ENCODE measurements at regions not wholly inside any gene's neighbourhood (a gene's known extent, or its start where the extent isn't known, plus 50 kb on each side); places are given as distances from the start of the nearest gene placed in this dataset.

DNA sequence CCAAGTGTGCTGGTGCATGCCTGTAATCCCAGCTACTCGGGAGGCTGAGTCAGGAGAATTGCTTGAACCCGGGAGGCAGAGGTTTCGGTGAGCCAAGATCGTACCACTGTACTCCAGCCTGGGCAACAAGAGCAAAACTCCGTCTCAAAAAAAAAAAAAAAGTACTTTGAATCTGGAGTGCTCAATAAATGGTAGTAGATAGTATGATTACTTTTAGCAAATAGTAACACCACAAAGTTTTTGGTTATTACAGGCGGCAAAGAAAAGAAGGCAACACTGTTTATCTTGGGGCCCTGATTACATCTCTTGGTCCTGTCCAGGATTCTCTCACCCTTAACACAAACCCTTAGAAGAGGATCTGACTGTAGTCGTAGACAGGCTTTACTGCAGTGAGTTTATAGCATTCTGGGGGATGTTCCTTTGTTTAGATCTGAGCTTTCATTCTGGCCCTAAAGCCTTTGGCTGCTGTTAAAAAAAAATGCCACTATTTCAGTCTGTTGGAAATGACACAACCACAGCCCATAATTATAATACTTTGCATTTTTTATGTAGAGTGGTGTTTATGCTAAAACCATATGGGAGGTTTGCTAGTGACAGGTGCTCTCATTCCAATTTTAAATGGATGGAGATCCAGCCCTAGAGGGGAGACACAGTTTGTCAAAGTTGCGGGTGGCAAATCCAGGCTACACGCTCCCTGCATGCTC lies 79.7 kb upstream of the SLC2A1 start:
- no peak overlapping the region for H3K4me3 ChIP-seq (ENCODE audit: low read depth, low read length)
- TF ChIP-seq, protein P1, sequence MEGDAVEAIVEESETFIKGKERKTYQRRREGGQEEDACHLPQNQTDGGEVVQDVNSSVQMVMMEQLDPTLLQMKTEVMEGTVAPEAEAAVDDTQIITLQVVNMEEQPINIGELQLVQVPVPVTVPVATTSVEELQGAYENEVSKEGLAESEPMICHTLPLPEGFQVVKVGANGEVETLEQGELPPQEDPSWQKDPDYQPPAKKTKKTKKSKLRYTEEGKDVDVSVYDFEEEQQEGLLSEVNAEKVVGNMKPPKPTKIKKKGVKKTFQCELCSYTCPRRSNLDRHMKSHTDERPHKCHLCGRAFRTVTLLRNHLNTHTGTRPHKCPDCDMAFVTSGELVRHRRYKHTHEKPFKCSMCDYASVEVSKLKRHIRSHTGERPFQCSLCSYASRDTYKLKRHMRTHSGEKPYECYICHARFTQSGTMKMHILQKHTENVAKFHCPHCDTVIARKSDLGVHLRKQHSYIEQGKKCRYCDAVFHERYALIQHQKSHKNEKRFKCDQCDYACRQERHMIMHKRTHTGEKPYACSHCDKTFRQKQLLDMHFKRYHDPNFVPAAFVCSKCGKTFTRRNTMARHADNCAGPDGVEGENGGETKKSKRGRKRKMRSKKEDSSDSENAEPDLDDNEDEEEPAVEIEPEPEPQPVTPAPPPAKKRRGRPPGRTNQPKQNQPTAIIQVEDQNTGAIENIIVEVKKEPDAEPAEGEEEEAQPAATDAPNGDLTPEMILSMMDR (IDR thresholded peaks at IDR 0.05; ENCODE audit: low read depth, low read length, missing control alignments), result no peak
- in situ Hi-C loops (cut with HindIII; ENCODE audit: low sequenced_read_pairs), result no loop called here
- DNase-seq (ENCODE audit: low read depth), result no peak

DNA sequence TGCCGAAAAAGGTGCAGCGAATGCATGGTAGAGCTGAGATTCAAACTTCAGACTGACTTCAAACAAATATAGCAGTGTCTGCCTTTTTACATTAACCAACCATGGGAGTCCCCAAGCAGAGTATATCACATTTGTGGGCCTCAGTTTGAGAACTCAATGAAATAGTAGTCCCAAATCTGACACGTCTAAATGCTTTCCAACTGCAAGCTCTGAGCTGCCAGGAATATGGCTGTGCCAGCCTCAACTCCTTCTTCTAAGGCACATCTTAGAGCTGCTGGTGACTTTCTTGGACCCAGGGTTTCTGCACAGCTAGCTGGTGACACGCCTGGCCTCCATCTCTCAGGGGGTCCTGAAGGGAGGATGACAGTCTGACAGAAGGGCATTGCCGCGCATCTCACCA lies 78.8 kb upstream of the SLC2A1 start:
- TF ChIP-seq, protein P1 (IDR thresholded peaks at IDR 0.05; ENCODE audit: low read depth, low read length, missing control alignments), result no peak
- H3K4me3 ChIP-seq (ENCODE audit: low read depth, low read length), result no peak overlapping the region
- no peak for DNase-seq (ENCODE audit: low read depth)
- in situ Hi-C loops (cut with HindIII; ENCODE audit: low sequenced_read_pairs), result no loop called here

DNA sequence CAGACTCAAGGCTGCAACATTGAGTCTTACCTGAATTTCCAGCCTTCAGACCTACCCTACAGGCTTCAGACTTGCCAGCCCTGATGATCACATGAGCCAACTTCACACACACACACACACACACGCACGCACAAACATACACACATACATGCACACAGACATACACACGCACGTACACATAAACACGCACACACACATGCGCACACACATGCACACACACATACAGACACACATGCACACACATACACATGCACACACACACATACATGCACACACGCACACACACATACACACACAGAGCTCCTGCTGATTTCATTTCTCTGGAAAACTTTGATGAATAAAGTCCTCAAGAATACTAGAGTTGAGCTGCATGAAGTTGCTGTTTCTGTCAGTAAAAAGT lies 78.3 kb upstream of the SLC2A1 start:
- H3K4me3 ChIP-seq (ENCODE audit: low read depth, low read length), result no peak overlapping the region
- TF ChIP-seq, protein P1 (IDR thresholded peaks at IDR 0.05; ENCODE audit: low read depth, low read length, missing control alignments), result no peak
- DNase-seq (ENCODE audit: low read depth), result no peak
- in situ Hi-C loops (cut with HindIII; ENCODE audit: low sequenced_read_pairs), result no loop called here

DNA sequence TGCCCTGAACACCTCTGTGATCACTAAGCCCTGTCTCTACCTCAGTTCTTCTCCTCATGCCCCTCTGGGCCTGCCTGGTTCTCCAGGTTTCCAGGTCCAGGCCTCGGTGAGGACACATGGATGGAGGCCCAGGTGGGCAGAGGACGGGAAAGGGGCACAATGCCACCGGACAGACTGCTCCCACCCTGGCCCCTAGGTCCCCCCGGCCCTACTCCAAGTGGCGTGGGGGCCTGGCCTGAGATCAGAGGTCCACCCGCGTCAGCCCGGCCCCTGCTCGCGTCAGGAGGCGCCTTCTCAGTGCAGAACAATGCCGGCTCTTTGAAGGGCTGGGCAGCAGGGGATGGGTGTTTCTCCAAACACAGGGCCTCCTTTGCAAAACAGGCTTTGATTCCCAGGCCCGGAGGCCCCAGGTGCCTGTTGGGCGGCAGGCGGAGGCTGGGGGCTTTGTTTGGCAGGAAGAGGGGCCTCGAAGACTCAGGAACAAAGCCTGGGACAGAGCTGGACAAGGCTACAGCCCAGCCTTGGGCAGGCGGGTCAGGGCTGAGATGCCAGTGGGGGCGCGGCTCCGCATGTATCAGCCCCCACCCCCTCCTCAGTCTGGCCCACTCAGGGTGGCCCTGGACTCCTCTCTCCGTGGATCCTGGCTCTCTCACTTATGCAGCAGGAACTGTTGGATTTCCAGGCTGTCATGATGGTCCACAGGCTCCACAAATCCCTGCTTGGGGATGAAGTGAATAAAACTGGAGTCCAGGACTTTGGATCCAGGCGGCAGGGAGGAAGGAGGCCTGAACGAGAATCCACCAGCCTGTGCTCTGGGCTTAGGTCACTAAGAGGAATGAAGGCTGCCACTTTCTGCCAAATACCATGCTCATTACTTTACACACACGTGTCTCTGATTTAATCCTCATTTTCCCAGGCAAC lies 77.4 kb upstream of the SLC2A1 start:
- TF ChIP-seq, protein P1 (IDR thresholded peaks at IDR 0.05; ENCODE audit: low read depth, low read length, missing control alignments), result no peak
- in situ Hi-C loops (cut with HindIII; ENCODE audit: low sequenced_read_pairs), result no loop called here
- no peak for DNase-seq (ENCODE audit: low read depth)
- no peak overlapping the region for H3K4me3 ChIP-seq (ENCODE audit: low read depth, low read length)

DNA sequence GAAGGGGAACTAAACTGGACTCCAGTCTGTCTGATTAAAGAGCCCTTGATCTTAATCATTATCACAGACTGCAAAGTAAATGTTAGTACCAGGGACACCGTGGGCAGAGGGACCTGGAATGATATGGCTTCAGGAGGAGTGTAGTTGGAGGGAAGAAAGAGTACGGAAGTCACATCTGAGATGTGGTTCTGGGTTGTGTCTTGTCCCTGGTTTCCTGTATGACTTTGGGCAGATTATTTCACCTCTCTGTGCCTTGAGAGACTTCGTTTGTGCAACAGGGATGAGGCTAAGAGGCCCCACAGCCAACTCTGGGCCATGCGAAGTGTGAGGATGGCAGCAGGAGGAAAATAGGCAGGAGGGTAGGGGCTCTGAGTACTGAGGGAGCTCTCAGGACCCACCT lies 76.1 kb upstream of the SLC2A1 start:
- no peak overlapping the region for H3K4me3 ChIP-seq (ENCODE audit: low read depth, low read length)
- TF ChIP-seq, protein P1 (IDR thresholded peaks at IDR 0.05; ENCODE audit: low read depth, low read length, missing control alignments), result no peak
- in situ Hi-C loops (cut with HindIII; ENCODE audit: low sequenced_read_pairs), result no loop called here
- DNase-seq (ENCODE audit: low read depth), result no peak

DNA sequence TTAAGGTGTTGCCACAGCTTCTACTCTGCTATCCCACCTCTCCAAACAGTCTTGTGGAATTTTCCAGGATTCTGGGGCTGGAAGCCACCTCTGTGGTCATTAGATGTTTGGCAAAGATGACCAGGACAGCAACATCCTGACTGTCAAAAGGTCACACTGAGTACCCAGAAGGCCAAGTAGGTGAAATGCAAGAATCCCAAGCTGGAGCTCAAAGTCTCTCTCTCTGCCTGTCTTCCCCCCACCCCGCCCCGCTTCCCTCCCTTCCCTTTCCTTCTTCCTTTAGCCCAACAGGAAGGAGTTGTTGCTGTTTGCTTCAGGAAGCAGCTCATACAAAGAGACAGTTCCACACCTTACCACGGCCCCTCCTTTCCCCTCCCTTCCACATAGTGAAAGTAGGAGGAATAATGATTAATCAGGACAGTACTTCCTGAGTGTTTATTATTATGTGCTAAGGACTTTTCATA lies 75.6 kb upstream of the SLC2A1 start:
- in situ Hi-C loops (cut with HindIII; ENCODE audit: low sequenced_read_pairs), result no loop called here
- no peak overlapping the region for H3K4me3 ChIP-seq (ENCODE audit: low read depth, low read length)
- TF ChIP-seq, protein P1 (IDR thresholded peaks at IDR 0.05; ENCODE audit: low read depth, low read length, missing control alignments), result no peak
- no peak for DNase-seq (ENCODE audit: low read depth)
